IPS DF 6.9 (cell line): ENCODE measurements at regions not wholly inside any gene's neighbourhood (a gene's known extent, or its start where the extent isn't known, plus 50 kb on each side); places are given as distances from the start of the nearest gene placed in this dataset.

ENCODE experiments used
- DNase-seq: peaks from one replicate; pipeline ENCODE4 v3.0.0-alpha.2; 2013; ENCODE audit warnings: low read depth, low spot score
- H3K27ac ChIP-seq: one replicate; pipeline ENCODE4 v1.5.1; 2013; ENCODE audit warnings: low read length, control low read depth
- H3K27me3 ChIP-seq: 2 replicates; pipeline ENCODE4 v1.6.1; 2013; ENCODE audit warnings: mild to moderate bottlenecking, low read length; ENCODE audit not compliant: control insufficient read depth, insufficient read depth
- H3K36me3 ChIP-seq: 2 replicates; pipeline ENCODE4 v1.6.1; 2013; ENCODE audit warnings: low read length; ENCODE audit not compliant: control insufficient read depth, insufficient read depth
- H3K4me1 ChIP-seq: 2 replicates; pipeline ENCODE4 v1.6.1; 2013; ENCODE audit warnings: low read length; ENCODE audit not compliant: control insufficient read depth, insufficient read depth
- H3K4me3 ChIP-seq: 2 replicates; pipeline ENCODE4 v1.5.1; 2013; ENCODE audit warnings: mild to moderate bottlenecking, low read length
- H3K9me3 ChIP-seq: 2 replicates; pipeline ENCODE4 v1.6.1; 2013; ENCODE audit warnings: low read length, inconsistent platforms; ENCODE audit not compliant: control insufficient read depth, insufficient read depth
- WGBS: extraction: QIAGEN DNeasy Blood & Tissue Kit; methylation state at CpG from one replicate; pipeline ENCODE4 v1.1.7; 2013; ENCODE audit warnings: mixed read lengths, missing lambda C conversion rate; ENCODE audit not compliant: insufficient read length, insufficient coverage; 5-methylcytosine and 5-hydroxymethylcytosine counted together

GRCh38 chr10:33524041-33524440, 189.6 kb upstream of the NRP1 start:
- Histone ChIP-seq H3K27me3 (no peaks in the 10 kb centered on the region), H3K4me1 (peaks cover 4% of the 10 kb centered on the region; the same call in 1 of the 2 replicates), H3K36me3 (no peaks in the 10 kb centered on the region), H3K9me3 (no peaks in the 10 kb centered on the region), H3K4me3 (no peak overlapping the region), H3K27ac (no peak overlapping the region)
- DNase-seq: no peak
- whole genome bisulfite sequencing: no CpG with 5 or more reads among the region's 5 CpGs

- Histone ChIP-seq H3K27ac (no peak overlapping the region), H3K4me3 (no peak overlapping the region), H3K4me1 (peaks cover 6% of the 10 kb centered on the region; the same call in 1 of the 2 replicates), H3K36me3 (no peaks in the 10 kb centered on the region), H3K9me3 (no peaks in the 10 kb centered on the region), H3K27me3 (no peaks in the 10 kb centered on the region)
- no CpG with 5 or more reads among the region's 6 CpGs for WGBS
- DNase-seq: no peak
Measured at GRCh38 chr10:33523236-33523792, 188.8 kb upstream of the NRP1 start.

- Histone ChIP-seq H3K4me3 (no peak overlapping the region), H3K27me3 (no peaks in the 10 kb centered on the region), H3K27ac (no peak overlapping the region), H3K4me1 (peaks cover 6% of the 10 kb centered on the region; the same call in 1 of the 2 replicates), H3K36me3 (no peaks in the 10 kb centered on the region), H3K9me3 (no peaks in the 10 kb centered on the region)
- WGBS: no CpG with 5 or more reads among the region's 3 CpGs
- DNase-seq: no peak
Measured at GRCh38 chr10:33521904-33522303, 187.4 kb upstream of the NRP1 start.

- WGBS: no CpG with 5 or more reads among the region's 4 CpGs
- H3K36me3 ChIP-seq: no peaks in the 10 kb centered on the region
- no peaks in the 10 kb centered on the region for H3K9me3 ChIP-seq
- no peak overlapping the region for H3K27ac ChIP-seq
- no peak for DNase-seq
- no peaks in the 10 kb centered on the region for H3K27me3 ChIP-seq
- H3K4me1 ChIP-seq: peaks cover 6% of the 10 kb centered on the region; the same call in 1 of the 2 replicates
- H3K4me3 ChIP-seq: no peak overlapping the region
Measured at GRCh38 chr10:33521062-33521461, 186.6 kb upstream of the NRP1 start.

DNA sequence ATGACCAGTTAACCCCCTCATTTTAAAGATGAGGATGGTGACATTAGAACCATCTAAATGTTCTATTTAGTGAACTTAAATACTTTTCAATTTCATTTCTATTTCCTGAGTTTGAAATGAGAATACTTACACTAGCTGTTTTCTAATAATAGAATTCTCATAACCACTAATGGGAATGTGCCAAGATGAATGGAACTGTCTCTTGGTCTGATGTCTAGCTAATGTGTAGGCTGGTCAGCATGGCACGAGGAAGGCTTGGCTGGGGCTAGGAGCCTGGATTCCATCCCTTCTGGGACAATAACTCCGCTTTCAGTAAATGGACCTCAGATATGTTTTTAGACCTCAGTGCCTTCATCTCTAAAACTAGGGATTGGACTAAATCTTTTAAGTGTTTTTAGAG, 185.8 kb upstream of the NRP1 start:
- WGBS: no CpG with 5 or more reads among the region's 2 CpGs
- no peaks in the 10 kb centered on the region for H3K27me3 ChIP-seq
- H3K27ac ChIP-seq: no peak overlapping the region
- no peaks in the 10 kb centered on the region for H3K9me3 ChIP-seq
- DNase-seq: no peak
- peaks cover 6% of the 10 kb centered on the region; the same call in 1 of the 2 replicates for H3K4me1 ChIP-seq
- H3K36me3 ChIP-seq: no peaks in the 10 kb centered on the region
- no peak overlapping the region for H3K4me3 ChIP-seq

- Histone ChIP-seq H3K27me3 (no peaks in the 10 kb centered on the region), H3K36me3 (no peaks in the 10 kb centered on the region), H3K9me3 (no peaks in the 10 kb centered on the region), H3K4me1 (peaks cover 6% of the 10 kb centered on the region; the same call in 1 of the 2 replicates), H3K4me3 (no peak overlapping the region), H3K27ac (no peak overlapping the region)
- DNase-seq: peak; percentile 16
- WGBS: no CpG with 5 or more reads among the region's 14 CpGs
Measured at GRCh38 chr10:33519130-33519860, 184.8 kb upstream of the NRP1 start.

GRCh38 chr10:33510206-33510605, 175.7 kb upstream of the NRP1 start:
- no CpG with 5 or more reads among the region's 3 CpGs for WGBS
- H3K4me1 ChIP-seq: no peaks in the 10 kb centered on the region; the same call in 1 of the 2 replicates
- H3K36me3 ChIP-seq: no peaks in the 10 kb centered on the region
- H3K27me3 ChIP-seq: no peaks in the 10 kb centered on the region
- no peak overlapping the region for H3K4me3 ChIP-seq
- H3K9me3 ChIP-seq: no peaks in the 10 kb centered on the region
- no peak for DNase-seq
- H3K27ac ChIP-seq: no peak overlapping the region

DNA sequence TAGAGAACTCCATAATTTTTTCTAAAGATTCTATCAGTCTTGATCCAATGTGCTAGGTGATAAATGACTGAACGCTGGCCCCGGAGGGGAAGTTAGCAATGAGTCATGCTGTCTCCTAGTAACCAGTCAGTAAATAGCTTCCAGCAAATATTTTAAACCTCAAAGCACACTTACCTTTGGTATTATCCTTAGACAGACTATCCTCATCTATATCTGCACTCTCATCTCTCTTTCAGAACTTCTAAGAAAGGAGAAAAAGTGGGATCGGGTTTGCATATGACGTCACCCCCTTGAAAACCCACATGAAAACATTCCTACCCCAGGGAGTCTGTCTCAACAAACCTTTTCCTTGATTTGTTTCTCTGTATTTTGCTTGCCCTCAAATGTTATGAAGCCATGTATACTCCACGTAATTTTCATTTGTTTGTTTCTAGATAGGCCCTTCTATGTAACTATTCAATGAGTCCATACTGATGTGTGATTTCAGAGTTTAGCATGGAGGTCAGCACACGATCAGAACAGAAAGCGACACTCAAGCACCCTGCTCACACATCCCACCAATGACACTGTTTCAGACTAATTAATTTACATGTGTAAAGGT, 174.9 kb upstream of the NRP1 start:
- no CpG with 5 or more reads among the region's 7 CpGs for WGBS
- H3K9me3 ChIP-seq: no peaks in the 10 kb centered on the region
- H3K27ac ChIP-seq: no peak overlapping the region
- no peak for DNase-seq
- no peaks in the 10 kb centered on the region for H3K36me3 ChIP-seq
- H3K27me3 ChIP-seq: no peaks in the 10 kb centered on the region
- H3K4me3 ChIP-seq: no peak overlapping the region
- H3K4me1 ChIP-seq: no peaks in the 10 kb centered on the region; the same call in 1 of the 2 replicates

DNA sequence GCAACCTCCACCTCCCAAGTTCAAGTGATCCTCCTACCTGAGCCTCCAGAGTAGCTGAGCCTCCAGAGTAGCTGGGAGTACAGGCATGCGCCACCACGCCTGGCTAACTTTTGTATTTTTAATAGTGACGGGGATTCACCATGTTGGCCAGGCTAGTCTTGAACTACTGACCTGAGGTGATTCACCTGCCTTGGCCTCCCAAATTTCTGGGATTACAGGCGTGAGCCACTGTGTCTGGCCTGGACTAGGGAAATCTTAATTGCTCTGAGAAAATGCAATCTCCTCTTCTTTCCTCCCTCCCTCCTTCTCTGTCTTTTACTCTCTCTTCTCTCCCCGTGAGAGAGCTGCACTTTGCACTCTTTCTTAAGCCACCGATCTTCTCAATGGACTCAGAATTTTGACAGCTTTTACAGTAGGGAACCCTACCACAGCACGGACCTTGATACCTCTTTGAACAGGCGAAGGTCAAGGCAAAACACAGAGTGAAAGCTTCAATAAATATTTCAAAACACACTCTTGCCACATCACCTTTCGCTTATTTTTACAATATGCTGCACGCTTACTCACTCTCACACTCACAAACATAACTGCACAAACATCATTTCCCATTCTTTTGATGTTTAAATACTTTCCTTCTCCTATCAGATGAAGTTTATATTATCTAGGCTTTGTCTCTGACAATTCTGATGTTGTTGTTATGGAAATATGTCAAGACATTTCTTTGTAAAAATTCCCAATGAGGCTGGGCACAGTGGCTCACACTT, 173.4 kb upstream of the NRP1 start:
- H3K9me3 ChIP-seq: no peaks in the 10 kb centered on the region
- WGBS: 100% methylated on average over 2 of the region's 10 CpGs
- DNase-seq: no peak
- H3K4me3 ChIP-seq: no peak overlapping the region
- no peaks in the 10 kb centered on the region for H3K27me3 ChIP-seq
- no peak overlapping the region for H3K27ac ChIP-seq
- H3K4me1 ChIP-seq: no peaks in the 10 kb centered on the region; the same call in 1 of the 2 replicates
- H3K36me3 ChIP-seq: no peaks in the 10 kb centered on the region
